ENCODE measurements at regions not wholly inside any gene's neighbourhood (a gene's known extent, or its start where the extent isn't known, plus 50 kb on each side); places are given as distances from the start of the nearest gene placed in this dataset.

- TF ChIP-seq CTCF (IDR thresholded peaks at IDR 0.05) = no peak
- 20% methylated on average over 1 of the region's 2 CpGs for WGBS (ENCODE audit: insufficient coverage)
- H3K27me3 ChIP-seq (replicated peaks in 1 of 4; ENCODE audit: control extremely low read depth in 1 of 4, control insufficient read depth in 3 of 4, insufficient read depth in 4 of 4, low read length in 3 of 4) = no peaks in the 10 kb centered on the region
- no peaks in the 10 kb centered on the region for H3K36me3 ChIP-seq (replicated peaks in 1 of 2; ENCODE audit: control extremely low read depth in 1 of 2, control insufficient read depth in 1 of 2, extremely low read depth in 1 of 2, insufficient read depth in 2 of 2, low read length in 1 of 2)
- Mint-ChIP-seq H3K9me3 (ENCODE audit: insufficient read depth) (no peaks in the 10 kb centered on the region), H3K27me3 (peaks cover 3% of the 10 kb centered on the region), H3K4me1 (no peaks in the 10 kb centered on the region), H3K4me3 (no peak overlapping the region), H3K27ac (no peak overlapping the region)
- no peak overlapping the region for H3K4me2 ChIP-seq (replicated peaks; ENCODE audit: low read depth, low read length, poor library complexity, severe bottlenecking)
- no peak for ATAC-seq (ENCODE audit: low read depth)
- DNase-seq = no peak
- intact Hi-C loops (cut with micrococcal nuclease) = no loop called here
- ChIA-PET POLR2A (no interaction called here), CTCF (no interaction called here)
- no peaks in the 10 kb centered on the region for H3K4me1 ChIP-seq (ENCODE audit: control insufficient read depth in 2 of 2, insufficient read depth in 2 of 2, low read length in 2 of 2)
- H3K27ac ChIP-seq (ENCODE audit: low read length in 2 of 2) = no peak overlapping the region
- H4K20me1 ChIP-seq (ENCODE audit: control insufficient read depth, insufficient read depth, low read length, poor library complexity, severe bottlenecking) = no peaks in the 10 kb centered on the region
- no peaks in the 10 kb centered on the region for H3K79me2 ChIP-seq (ENCODE audit: control insufficient read depth, insufficient read depth, low read length)
- H3K4me3 ChIP-seq (ENCODE audit: control extremely low read depth in 1 of 5, extremely low read depth in 1 of 5, insufficient read depth in 1 of 5, low read depth in 2 of 5, low read length in 4 of 5) = no peak overlapping the region
- no peak overlapping the region for H3K9ac ChIP-seq (ENCODE audit: low read length)
- H2AFZ ChIP-seq (ENCODE audit: insufficient read depth, low read depth, low read length, poor library complexity, severe bottlenecking) = no peak overlapping the region
- no peaks in the 10 kb centered on the region for H3K9me3 ChIP-seq (ENCODE audit: control extremely low read depth in 1 of 3, control insufficient read depth in 2 of 3, insufficient read depth in 1 of 3, low read length in 2 of 3)
Observed at GRCh38 chr5:87503004-87503403, 90.3 kb upstream of the CCNH start.

- H4K20me1 ChIP-seq (ENCODE audit: control insufficient read depth, insufficient read depth, low read length, poor library complexity, severe bottlenecking) = no peaks in the 10 kb centered on the region
- Mint-ChIP-seq H3K4me1 (no peaks in the 10 kb centered on the region), H3K4me3 (no peak overlapping the region), H3K27ac (no peak overlapping the region), H3K9me3 (ENCODE audit: insufficient read depth) (no peaks in the 10 kb centered on the region), H3K27me3 (peaks cover 6% of the 10 kb centered on the region)
- H3K27me3 ChIP-seq (replicated peaks in 1 of 4; ENCODE audit: control extremely low read depth in 1 of 4, control insufficient read depth in 3 of 4, insufficient read depth in 4 of 4, low read length in 3 of 4) = peaks cover 0 to 4% (median 0%) of the 10 kb centered on the region in 4 experiments
- 88% methylated on average over 18 of the region's 21 CpGs for WGBS (ENCODE audit: insufficient coverage)
- ATAC-seq (ENCODE audit: low read depth) (no peak), DNase-seq (no peak)
- H3K79me2 ChIP-seq (ENCODE audit: control insufficient read depth, insufficient read depth, low read length) = no peaks in the 10 kb centered on the region
- ChIA-PET POLR2A (no interaction called here), CTCF (no interaction called here)
- H3K4me1 ChIP-seq (ENCODE audit: control insufficient read depth in 2 of 2, insufficient read depth in 2 of 2, low read length in 2 of 2) = no peaks in the 10 kb centered on the region
- no peak overlapping the region for H2AFZ ChIP-seq (ENCODE audit: insufficient read depth, low read depth, low read length, poor library complexity, severe bottlenecking)
- no peak overlapping the region for H3K4me2 ChIP-seq (replicated peaks; ENCODE audit: low read depth, low read length, poor library complexity, severe bottlenecking)
- peaks cover 0 to 6% (median 4%) of the 10 kb centered on the region in 3 donors for H3K9me3 ChIP-seq (ENCODE audit: control extremely low read depth in 1 of 3, control insufficient read depth in 2 of 3, insufficient read depth in 1 of 3, low read length in 2 of 3)
- intact Hi-C loops (cut with micrococcal nuclease) = no loop called here
- H3K4me3 ChIP-seq (ENCODE audit: control extremely low read depth in 1 of 5, extremely low read depth in 1 of 5, insufficient read depth in 1 of 5, low read depth in 2 of 5, low read length in 4 of 5) = no peak overlapping the region
- no peak overlapping the region for H3K9ac ChIP-seq (ENCODE audit: low read length)
- TF ChIP-seq EZH2 (IDR thresholded peaks at IDR 0.05; ENCODE audit: borderline replicate concordance, insufficient read depth, low read depth, low read length, poor library complexity, severe bottlenecking) = no peak
- no peak for TF ChIP-seq CTCF (IDR thresholded peaks at IDR 0.05)
- H3K36me3 ChIP-seq (replicated peaks in 1 of 2; ENCODE audit: control extremely low read depth in 1 of 2, control insufficient read depth in 1 of 2, extremely low read depth in 1 of 2, insufficient read depth in 2 of 2, low read length in 1 of 2) = no peaks in the 10 kb centered on the region
- H3K27ac ChIP-seq (ENCODE audit: low read length in 2 of 2) = no peak overlapping the region
Observed at GRCh38 chr5:87499478-87500410, 87.0 kb upstream of the CCNH start.

All from B cell (primary cell).